Tibial artery (tissue), 4 donors: ENCODE measurements at regions not wholly inside any gene's neighbourhood (a gene's known extent, or its start where the extent isn't known, plus 50 kb on each side); places are given as distances from the start of the nearest gene placed in this dataset.

Experiments
- DNase-seq, 2 donors: peaks; one replicate each; pipeline ENCODE4 v3.0.0-alpha.2; 2019
- H3K27ac ChIP-seq, 2 donors: fragments of 200-600 bp; sonication (generic) in 1 of 2; 1 replicate in 1 of 2; 2 replicates in 1 of 2; pipeline ENCODE4 v1.5.1; 2018 to 2019; ENCODE audit warnings: mild to moderate bottlenecking in 1 of 2
- H3K27me3 ChIP-seq, 2 donors: fragments of 200-600 bp; sonication (generic) in 1 of 2; one replicate each; pipeline versions ENCODE4 v1.5.1 to v1.6.0; 2016 to 2019
- H3K36me3 ChIP-seq, 3 donors: fragments of 200-600 bp; sonication (generic) in 2 of 3; one replicate each; pipeline ENCODE4 v1.5.1; 2016 to 2019; ENCODE audit warnings: mild to moderate bottlenecking in 2 of 3
- H3K4me1 ChIP-seq, 4 donors: fragments of 200-600 bp; sonication (generic) in 2 of 4; 1 replicate in 3 of 4; 2 replicates in 1 of 4; pipeline ENCODE4 v1.5.1; 2016 to 2019
- H3K4me3 ChIP-seq, 2 donors: fragments of 200-600 bp; sonication (generic) in 1 of 2; 1 replicate in 1 of 2; 2 replicates in 1 of 2; pipeline ENCODE4 v1.5.1; 2018 to 2019; ENCODE audit warnings: mild to moderate bottlenecking in 2 of 2
- H3K9me3 ChIP-seq, 3 donors: fragments of 200-600 bp; sonication (generic) in 1 of 3; one replicate each; pipeline ENCODE4 v1.5.1; 2016 to 2019
- CTCF ChIP-seq, 2 experiments: fragments of 200-600 bp in 1 of 2; fragments of 450-650 bp in 1 of 2; IDR thresholded peaks; one replicate each; pipeline ENCODE4 v1.5.1; 2017 to 2019; ENCODE audit warnings: antibody characterized with exemption in 2 of 2, mild to moderate bottlenecking in 1 of 2, moderate library complexity in 1 of 2
- intact Hi-C: fragments of 100-400 bp; cut with DNase I; formaldehyde crosslinking; loops from one replicate; pipeline ENCODE4 v1.15.0; 2023; ENCODE audit warnings: low total_unique reads

GRCh38 chr3:46105306-46105919 is 78.1 kb upstream of the XCR1 start:
- no peaks in the 10 kb centered on the region for H3K36me3 ChIP-seq
- H3K4me1 ChIP-seq: peaks cover 0 to under 1% (median 0%) of the 10 kb centered on the region in 4 donors
- TF ChIP-seq CTCF (IDR thresholded peaks at IDR 0.05): no peak
- no peaks in the 10 kb centered on the region for H3K9me3 ChIP-seq
- H3K27me3 ChIP-seq: peaks cover 0 to 6% of the 10 kb centered on the region in 2 donors
- H3K27ac ChIP-seq: no peak overlapping the region
- no peak for DNase-seq
- intact Hi-C loops: no loop called here
- no peak overlapping the region for H3K4me3 ChIP-seq

GRCh38 chr3:46104706-46105105 is 77.4 kb upstream of the XCR1 start:
- no peak overlapping the region for H3K27ac ChIP-seq
- no peak for TF ChIP-seq CTCF (IDR thresholded peaks at IDR 0.05)

GRCh38 chr3:46102780-46103130 is 75.5 kb upstream of the XCR1 start:
- no peaks in the 10 kb centered on the region for H3K9me3 ChIP-seq
- peaks cover 0 to 5% of the 10 kb centered on the region in 2 donors for H3K27me3 ChIP-seq
- intact Hi-C loops: no loop called here
- H3K4me3 ChIP-seq: no peak overlapping the region
- H3K27ac ChIP-seq: no peak overlapping the region
- H3K4me1 ChIP-seq: peaks cover 0 to 7% (median 0%) of the 10 kb centered on the region in 4 donors
- no peaks in the 10 kb centered on the region for H3K36me3 ChIP-seq
- TF ChIP-seq CTCF (IDR thresholded peaks at IDR 0.05): no peak
- no peak for DNase-seq

More at GRCh38 chr3:46104706-46105105, 77.4 kb upstream of the XCR1 start:
- Histone ChIP-seq H3K36me3 (no peaks in the 10 kb centered on the region), H3K27me3 (peaks cover 0 to 6% of the 10 kb centered on the region in 2 donors), H3K4me3 (no peak overlapping the region), H3K9me3 (no peaks in the 10 kb centered on the region), H3K4me1 (no peaks in the 10 kb centered on the region)
- intact Hi-C loops: no loop called here
- no peak for DNase-seq

GRCh38 chr3:46102059-46102779 is 74.9 kb upstream of the XCR1 start:
- H3K27me3 ChIP-seq: peaks cover 0 to 3% of the 10 kb centered on the region in 2 donors
- H3K4me1 ChIP-seq: peaks cover 0 to 7% (median 0%) of the 10 kb centered on the region in 4 donors
- no peak overlapping the region for H3K27ac ChIP-seq
- H3K4me3 ChIP-seq: no peak overlapping the region
- H3K9me3 ChIP-seq: no peaks in the 10 kb centered on the region
- TF ChIP-seq CTCF (IDR thresholded peaks at IDR 0.05): no peak
- DNase-seq: no peak
- no peaks in the 10 kb centered on the region for H3K36me3 ChIP-seq
- intact Hi-C loops: no loop called here

GRCh38 chr3:46100812-46101211 is 73.5 kb upstream of the XCR1 start:
- no peaks in the 10 kb centered on the region for H3K9me3 ChIP-seq
- no peak for TF ChIP-seq CTCF (IDR thresholded peaks at IDR 0.05)
- H3K27me3 ChIP-seq: peaks cover 0 to 2% of the 10 kb centered on the region in 2 donors
- no peaks in the 10 kb centered on the region for H3K36me3 ChIP-seq
- H3K4me3 ChIP-seq: no peak overlapping the region
- peak in 1 of 2 donors; percentile 43 for DNase-seq
- no peak overlapping the region for H3K27ac ChIP-seq
- intact Hi-C loops: no loop called here
- H3K4me1 ChIP-seq: peaks cover 0 to 7% (median 0%) of the 10 kb centered on the region in 4 donors
